ENCODE measurements at regions not wholly inside any gene's neighbourhood (a gene's known extent, or its start where the extent isn't known, plus 50 kb on each side); places are given as distances from the start of the nearest gene placed in this dataset.

GRCh38 chr9:105967797-105968196 is 273.5 kb downstream of the TMEM38B start:
- intact Hi-C loops (cut with DNase I, micrococcal nuclease) = no loop called here
- no peaks in the 10 kb centered on the region for H3K4me1 Mint-ChIP-seq
- H3K27ac Mint-ChIP-seq = no peak overlapping the region
- POLR2A ChIA-PET = no interaction called here
- no peak overlapping the region for H3K4me3 Mint-ChIP-seq
- CTCF ChIA-PET = no interaction called here
- H3K9me3 Mint-ChIP-seq (ENCODE audit: low read depth) = no peaks in the 10 kb centered on the region
- DNase-seq (no peak), ATAC-seq (no peak)
- H3K27me3 Mint-ChIP-seq = no peaks in the 10 kb centered on the region
- H3K36me3 Mint-ChIP-seq (ENCODE audit: low read depth) = no peaks in the 10 kb centered on the region

GRCh38 chr9:105968811-105969466 is 274.6 kb downstream of the TMEM38B start:
- H3K4me3 Mint-ChIP-seq = no peak overlapping the region
- H3K9me3 Mint-ChIP-seq (ENCODE audit: low read depth) = no peaks in the 10 kb centered on the region
- DNase-seq (no peak), ATAC-seq (no peak)
- no peak overlapping the region for H3K27ac Mint-ChIP-seq
- H3K4me1 Mint-ChIP-seq = no peaks in the 10 kb centered on the region
- intact Hi-C loops (cut with DNase I, micrococcal nuclease) = no loop called here
- POLR2A ChIA-PET = no interaction called here
- CTCF ChIA-PET = no interaction called here
- no peaks in the 10 kb centered on the region for H3K27me3 Mint-ChIP-seq
- no peaks in the 10 kb centered on the region for H3K36me3 Mint-ChIP-seq (ENCODE audit: low read depth)

DNA sequence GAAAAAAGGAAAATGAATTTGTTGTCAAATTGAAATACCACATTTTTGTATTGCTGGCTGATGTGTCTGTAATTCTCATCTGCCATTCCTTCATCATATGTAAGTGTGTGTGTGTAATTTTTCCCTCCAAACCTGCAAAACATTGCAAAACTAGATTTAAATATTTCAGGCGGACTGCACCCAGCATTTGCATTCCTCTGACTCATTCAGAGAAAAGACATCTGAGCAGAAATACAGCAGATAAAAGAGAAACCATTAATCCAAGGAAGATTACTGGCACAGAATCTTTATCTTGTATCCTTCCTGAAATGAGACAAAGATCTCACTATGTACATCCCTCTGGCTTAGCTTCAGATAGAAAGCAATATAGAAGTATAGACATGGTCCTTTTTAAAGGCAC is 275.3 kb downstream of the TMEM38B start:
- POLR2A ChIA-PET = no interaction called here
- Mint-ChIP-seq H3K9me3 (ENCODE audit: low read depth) (no peaks in the 10 kb centered on the region), H3K4me3 (no peak overlapping the region), H3K36me3 (ENCODE audit: low read depth) (no peaks in the 10 kb centered on the region), H3K27ac (no peak overlapping the region), H3K4me1 (no peaks in the 10 kb centered on the region), H3K27me3 (no peaks in the 10 kb centered on the region)
- CTCF ChIA-PET = no interaction called here
- intact Hi-C loops (cut with DNase I, micrococcal nuclease) = no loop called here
- no peak for DNase-seq
- ATAC-seq = no peak

DNA sequence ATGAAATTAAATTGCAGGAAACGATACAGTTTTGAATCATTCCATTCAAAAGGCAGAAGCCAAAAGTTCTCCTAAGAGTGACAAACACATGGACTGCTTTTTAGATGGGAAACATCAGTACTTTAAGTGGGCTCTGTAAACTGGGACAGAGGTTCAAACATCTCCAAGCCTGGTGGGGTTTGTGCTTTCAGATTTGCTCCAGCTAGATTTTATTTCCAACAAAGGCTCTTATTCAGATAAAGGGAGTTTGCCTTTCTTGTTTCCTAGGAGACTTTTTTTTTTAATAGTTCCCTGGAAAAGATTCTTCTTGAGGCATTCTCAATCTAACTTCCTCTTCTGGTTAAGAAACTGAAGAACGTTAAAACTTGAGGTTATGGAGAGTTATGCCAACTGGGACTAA is 277.6 kb downstream of the TMEM38B start:
- Mint-ChIP-seq H3K4me1 (no peaks in the 10 kb centered on the region), H3K36me3 (ENCODE audit: low read depth) (no peaks in the 10 kb centered on the region), H3K4me3 (no peak overlapping the region), H3K9me3 (ENCODE audit: low read depth) (no peaks in the 10 kb centered on the region), H3K27ac (no peak overlapping the region), H3K27me3 (no peaks in the 10 kb centered on the region)
- POLR2A ChIA-PET = no interaction called here
- intact Hi-C loops (cut with DNase I, micrococcal nuclease) = no loop called here
- CTCF ChIA-PET = interaction anchor here (1.0 kb wide), 1 partner anchor 90 kb away, joined by 4 read pairs; no protein-coding TSS in a partner anchor
- DNase-seq (no peak), ATAC-seq (no peak)

DNA sequence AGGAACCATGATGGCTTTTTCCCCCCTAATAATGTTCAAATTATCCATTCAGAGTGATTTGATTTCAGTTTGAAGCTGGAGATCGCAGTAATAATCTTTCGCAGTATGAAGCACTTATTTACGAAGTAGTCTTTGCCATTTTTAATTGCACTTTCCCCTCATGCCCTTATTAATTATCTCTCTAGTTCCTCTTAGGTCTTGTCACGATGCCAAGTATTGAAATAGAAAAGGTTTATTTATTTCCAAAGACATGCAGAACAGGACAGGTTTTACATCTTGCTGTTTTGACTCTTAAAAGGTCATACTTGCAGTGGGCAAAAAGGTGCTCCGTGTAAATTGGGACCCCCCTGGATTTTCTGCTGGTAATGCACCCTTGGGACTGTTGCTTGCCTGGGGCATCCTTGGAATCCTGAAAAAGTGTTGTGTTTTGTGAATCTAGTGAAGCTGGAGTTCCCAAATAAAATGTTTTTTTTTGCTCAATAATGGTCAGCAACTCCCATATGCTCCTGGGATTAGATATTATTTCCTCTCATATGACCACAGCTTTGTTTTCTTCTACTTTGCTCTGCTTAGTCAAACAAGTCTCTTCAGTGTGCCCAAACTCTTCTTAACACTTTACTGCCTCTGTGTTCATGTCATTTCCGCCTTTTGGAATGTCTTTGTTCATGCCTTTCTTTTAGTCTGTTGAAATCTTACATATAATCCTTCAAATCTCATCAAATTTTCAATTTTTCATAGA is 278.3 kb downstream of the TMEM38B start:
- Mint-ChIP-seq H3K9me3 (ENCODE audit: low read depth) (no peaks in the 10 kb centered on the region), H3K36me3 (ENCODE audit: low read depth) (no peaks in the 10 kb centered on the region), H3K27ac (no peak overlapping the region), H3K4me3 (no peak overlapping the region), H3K27me3 (no peaks in the 10 kb centered on the region), H3K4me1 (no peaks in the 10 kb centered on the region)
- DNase-seq (no peak), ATAC-seq (no peak)
- POLR2A ChIA-PET = no interaction called here
- intact Hi-C loops (cut with DNase I, micrococcal nuclease) = no loop called here
- CTCF ChIA-PET = no interaction called here

DNA sequence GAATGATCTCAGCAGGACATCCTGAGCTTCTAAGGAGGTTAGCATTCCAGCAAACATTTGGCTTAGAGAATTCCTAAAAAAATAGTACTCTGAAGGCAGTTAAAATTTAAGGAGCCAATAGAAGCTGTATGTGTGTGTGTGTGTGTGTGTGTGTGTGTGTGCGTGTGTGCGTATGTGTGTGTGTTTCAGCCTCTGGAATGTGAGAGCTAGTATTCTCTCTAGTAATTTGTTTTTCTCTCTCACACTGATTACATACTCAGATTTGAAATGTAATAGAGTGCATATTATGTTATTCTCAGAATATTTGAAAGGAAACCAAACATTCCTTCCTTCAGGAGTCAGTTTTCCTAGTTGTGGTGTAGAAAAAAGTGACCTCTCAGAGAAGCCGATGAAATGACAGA is 279.6 kb downstream of the TMEM38B start:
- CTCF ChIA-PET = no interaction called here
- H3K27ac Mint-ChIP-seq = no peak overlapping the region
- H3K4me3 Mint-ChIP-seq = no peak overlapping the region

DNA sequence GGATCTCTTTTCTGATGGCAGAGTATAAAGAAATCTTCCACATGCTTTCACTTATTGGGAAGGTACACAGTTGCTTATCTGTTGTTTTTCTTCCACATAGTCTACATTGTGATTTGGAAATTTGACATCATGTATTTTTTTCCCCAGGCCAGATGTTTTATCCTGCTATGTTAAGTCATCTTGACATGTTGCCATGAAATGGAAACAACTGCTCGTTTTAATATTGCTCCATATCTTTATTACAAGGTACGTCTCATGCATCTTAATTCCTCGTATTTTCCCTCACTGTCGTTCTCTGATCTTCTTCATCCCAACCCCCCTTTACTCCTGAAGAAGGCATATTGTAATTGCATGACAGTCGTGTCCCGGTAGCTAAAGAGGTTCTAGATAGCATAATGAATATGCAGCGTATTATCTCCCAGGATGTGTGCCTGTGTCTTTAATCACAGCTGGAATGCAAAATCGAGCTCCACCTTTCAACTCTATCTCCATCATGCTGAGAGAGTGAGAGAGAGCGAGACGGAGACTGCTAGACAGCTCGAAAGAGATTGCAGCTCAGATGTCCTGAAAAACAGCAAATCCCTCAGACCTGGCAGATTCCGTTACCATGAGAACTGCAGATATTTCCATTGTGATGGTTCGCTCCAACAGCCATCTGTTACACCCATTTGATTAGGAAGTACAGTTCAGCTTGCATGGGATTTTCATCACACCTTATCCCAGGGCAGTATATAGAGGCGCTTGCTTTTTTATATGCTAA is 281.7 kb downstream of the TMEM38B start:
- ChIA-PET POLR2A (no interaction called here), CTCF (interaction anchor here (0.9 kb wide), 1 partner anchor 16 kb away, joined by 4 read pairs; no protein-coding TSS in a partner anchor)
- ATAC-seq (no peak), DNase-seq (no peak)
- intact Hi-C loops (cut with DNase I, micrococcal nuclease) = no loop called here
- H3K4me1 Mint-ChIP-seq = no peaks in the 10 kb centered on the region
- no peak overlapping the region for H3K4me3 Mint-ChIP-seq
- H3K27me3 Mint-ChIP-seq = no peaks in the 10 kb centered on the region
- H3K9me3 Mint-ChIP-seq (ENCODE audit: low read depth) = no peaks in the 10 kb centered on the region
- no peaks in the 10 kb centered on the region for H3K36me3 Mint-ChIP-seq (ENCODE audit: low read depth)
- H3K27ac Mint-ChIP-seq = no peak overlapping the region

More for the DNA sequence above, 279.6 kb downstream of the TMEM38B start:
- intact Hi-C loops (cut with DNase I, micrococcal nuclease) = no loop called here
- H3K4me1 Mint-ChIP-seq = no peaks in the 10 kb centered on the region
- no peak for DNase-seq
- no peak for ATAC-seq
- H3K27me3 Mint-ChIP-seq = no peaks in the 10 kb centered on the region
- POLR2A ChIA-PET = no interaction called here
- H3K36me3 Mint-ChIP-seq (ENCODE audit: low read depth) = no peaks in the 10 kb centered on the region
- H3K9me3 Mint-ChIP-seq (ENCODE audit: low read depth) = no peaks in the 10 kb centered on the region

- Mint-ChIP-seq H3K27ac (no peak overlapping the region), H3K27me3 (no peaks in the 10 kb centered on the region), H3K4me3 (no peak overlapping the region), H3K36me3 (ENCODE audit: low read depth) (no peaks in the 10 kb centered on the region), H3K4me1 (no peaks in the 10 kb centered on the region), H3K9me3 (ENCODE audit: low read depth) (no peaks in the 10 kb centered on the region)
- intact Hi-C loops (cut with DNase I, micrococcal nuclease) = no loop called here
- POLR2A ChIA-PET = no interaction called here
- no peak for ATAC-seq
- DNase-seq = no peak
- CTCF ChIA-PET = no interaction called here
These were observed 284.0 kb downstream of the TMEM38B start for GRCh38 chr9:105978336-105978735.

- DNase-seq (no peak), ATAC-seq (no peak)
- CTCF ChIA-PET = no interaction called here
- no peak overlapping the region for H3K27ac Mint-ChIP-seq
- H3K27me3 Mint-ChIP-seq = no peaks in the 10 kb centered on the region
- no peaks in the 10 kb centered on the region for H3K36me3 Mint-ChIP-seq (ENCODE audit: low read depth)
- no peaks in the 10 kb centered on the region for H3K9me3 Mint-ChIP-seq (ENCODE audit: low read depth)
- POLR2A ChIA-PET = no interaction called here
- intact Hi-C loops (cut with DNase I, micrococcal nuclease) = no loop called here
- no peak overlapping the region for H3K4me3 Mint-ChIP-seq
- no peaks in the 10 kb centered on the region for H3K4me1 Mint-ChIP-seq
These were observed 284.5 kb downstream of the TMEM38B start for GRCh38 chr9:105978826-105979225.

GRCh38 chr9:105979290-105979689 is 284.9 kb downstream of the TMEM38B start:
- ChIA-PET POLR2A (no interaction called here), CTCF (no interaction called here)
- Mint-ChIP-seq H3K27me3 (no peaks in the 10 kb centered on the region), H3K36me3 (ENCODE audit: low read depth) (no peaks in the 10 kb centered on the region), H3K9me3 (ENCODE audit: low read depth) (no peaks in the 10 kb centered on the region), H3K27ac (no peak overlapping the region), H3K4me1 (no peaks in the 10 kb centered on the region), H3K4me3 (no peak overlapping the region)
- intact Hi-C loops (cut with DNase I, micrococcal nuclease) = no loop called here
- DNase-seq (no peak), ATAC-seq (no peak)

GRCh38 chr9:105984714-105985113 is 290.4 kb downstream of the TMEM38B start:
- Mint-ChIP-seq H3K9me3 (ENCODE audit: low read depth) (no peaks in the 10 kb centered on the region), H3K36me3 (ENCODE audit: low read depth) (no peaks in the 10 kb centered on the region), H3K27ac (no peak overlapping the region), H3K27me3 (no peaks in the 10 kb centered on the region), H3K4me1 (no peaks in the 10 kb centered on the region), H3K4me3 (no peak overlapping the region)
- DNase-seq = no peak
- POLR2A ChIA-PET = no interaction called here
- intact Hi-C loops (cut with DNase I, micrococcal nuclease) = no loop called here
- CTCF ChIA-PET = no interaction called here
- no peak for ATAC-seq
